Uterus (tissue), 2 donors: ENCODE measurements at regions not wholly inside any gene's neighbourhood (a gene's known extent, or its start where the extent isn't known, plus 50 kb on each side); places are given as distances from the start of the nearest gene placed in this dataset.

Source experiments
- POLR2A ChIP-seq, 2 donors: fragments of 450-650 bp; IDR thresholded peaks; one replicate each; pipeline ENCODE4 v1.6.1; 2016; ENCODE audit warnings: antibody characterized with exemption in 2 of 2, mild to moderate bottlenecking in 1 of 2, moderate library complexity in 1 of 2
- TF ChIP-seq, protein P1 (sequence below), 4 experiments: fragments of 200-600 bp in 2 of 4; fragments of 450-650 bp in 2 of 4; sonication (generic) in 2 of 4; IDR thresholded peaks; one replicate each; pipeline ENCODE4 v1.5.1; 2016 to 2019; ENCODE audit warnings: antibody characterized with exemption in 4 of 4, mild to moderate bottlenecking in 2 of 4, moderate library complexity in 1 of 4

- TF ChIP-seq, protein P1, sequence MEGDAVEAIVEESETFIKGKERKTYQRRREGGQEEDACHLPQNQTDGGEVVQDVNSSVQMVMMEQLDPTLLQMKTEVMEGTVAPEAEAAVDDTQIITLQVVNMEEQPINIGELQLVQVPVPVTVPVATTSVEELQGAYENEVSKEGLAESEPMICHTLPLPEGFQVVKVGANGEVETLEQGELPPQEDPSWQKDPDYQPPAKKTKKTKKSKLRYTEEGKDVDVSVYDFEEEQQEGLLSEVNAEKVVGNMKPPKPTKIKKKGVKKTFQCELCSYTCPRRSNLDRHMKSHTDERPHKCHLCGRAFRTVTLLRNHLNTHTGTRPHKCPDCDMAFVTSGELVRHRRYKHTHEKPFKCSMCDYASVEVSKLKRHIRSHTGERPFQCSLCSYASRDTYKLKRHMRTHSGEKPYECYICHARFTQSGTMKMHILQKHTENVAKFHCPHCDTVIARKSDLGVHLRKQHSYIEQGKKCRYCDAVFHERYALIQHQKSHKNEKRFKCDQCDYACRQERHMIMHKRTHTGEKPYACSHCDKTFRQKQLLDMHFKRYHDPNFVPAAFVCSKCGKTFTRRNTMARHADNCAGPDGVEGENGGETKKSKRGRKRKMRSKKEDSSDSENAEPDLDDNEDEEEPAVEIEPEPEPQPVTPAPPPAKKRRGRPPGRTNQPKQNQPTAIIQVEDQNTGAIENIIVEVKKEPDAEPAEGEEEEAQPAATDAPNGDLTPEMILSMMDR (IDR thresholded peaks at IDR 0.05) = no peak
- no peak for TF ChIP-seq POLR2A (IDR thresholded peaks at IDR 0.05)
These were observed 125.3 kb upstream of the CYYR1 start for GRCh38 chr21:26698416-26698815.
